Breast epithelium (tissue), 3 donors: ENCODE measurements at regions not wholly inside any gene's neighbourhood (a gene's known extent, or its start where the extent isn't known, plus 50 kb on each side); places are given as distances from the start of the nearest gene placed in this dataset.

ENCODE experiments used
- POLR2A ChIP-seq: fragments of 450-650 bp; IDR thresholded peaks from one replicate; pipeline ENCODE4 v1.6.1; 2016; ENCODE audit warnings: antibody characterized with exemption, mild to moderate bottlenecking, moderate library complexity
- POLR2AphosphoS5 ChIP-seq, 3 donors: sonication (generic); formaldehyde crosslinking; IDR thresholded peaks; one replicate each; pipeline ENCODE4 v1.6.1; 2017; ENCODE audit warnings: antibody characterized with exemption in 3 of 3
- TF ChIP-seq, protein P1 (sequence below), 3 donors: fragments of 450-650 bp; IDR thresholded peaks; one replicate each; pipeline ENCODE4 v1.5.1; 2016 to 2017; ENCODE audit warnings: antibody characterized with exemption in 3 of 3, mild to moderate bottlenecking in 3 of 3, moderate library complexity in 3 of 3

GRCh38 chr16:27649021-27649420 lies 99.1 kb downstream of the KATNIP start:
- TF ChIP-seq POLR2A (no peak), POLR2AphosphoS5 (IDR thresholded peaks at IDR 0.05) (no peak)
- TF ChIP-seq, protein P1, sequence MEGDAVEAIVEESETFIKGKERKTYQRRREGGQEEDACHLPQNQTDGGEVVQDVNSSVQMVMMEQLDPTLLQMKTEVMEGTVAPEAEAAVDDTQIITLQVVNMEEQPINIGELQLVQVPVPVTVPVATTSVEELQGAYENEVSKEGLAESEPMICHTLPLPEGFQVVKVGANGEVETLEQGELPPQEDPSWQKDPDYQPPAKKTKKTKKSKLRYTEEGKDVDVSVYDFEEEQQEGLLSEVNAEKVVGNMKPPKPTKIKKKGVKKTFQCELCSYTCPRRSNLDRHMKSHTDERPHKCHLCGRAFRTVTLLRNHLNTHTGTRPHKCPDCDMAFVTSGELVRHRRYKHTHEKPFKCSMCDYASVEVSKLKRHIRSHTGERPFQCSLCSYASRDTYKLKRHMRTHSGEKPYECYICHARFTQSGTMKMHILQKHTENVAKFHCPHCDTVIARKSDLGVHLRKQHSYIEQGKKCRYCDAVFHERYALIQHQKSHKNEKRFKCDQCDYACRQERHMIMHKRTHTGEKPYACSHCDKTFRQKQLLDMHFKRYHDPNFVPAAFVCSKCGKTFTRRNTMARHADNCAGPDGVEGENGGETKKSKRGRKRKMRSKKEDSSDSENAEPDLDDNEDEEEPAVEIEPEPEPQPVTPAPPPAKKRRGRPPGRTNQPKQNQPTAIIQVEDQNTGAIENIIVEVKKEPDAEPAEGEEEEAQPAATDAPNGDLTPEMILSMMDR (IDR thresholded peaks at IDR 0.05): no peak
